ENCODE measurements at regions not wholly inside any gene's neighbourhood (a gene's known extent, or its start where the extent isn't known, plus 50 kb on each side); places are given as distances from the start of the nearest gene placed in this dataset.

GRCh38 chr3:152756807-152757206 is 78.1 kb upstream of the P2RY1 start:
- H3K36me3 ChIP-seq: no peaks in the 10 kb centered on the region
- TF ChIP-seq, protein P1, sequence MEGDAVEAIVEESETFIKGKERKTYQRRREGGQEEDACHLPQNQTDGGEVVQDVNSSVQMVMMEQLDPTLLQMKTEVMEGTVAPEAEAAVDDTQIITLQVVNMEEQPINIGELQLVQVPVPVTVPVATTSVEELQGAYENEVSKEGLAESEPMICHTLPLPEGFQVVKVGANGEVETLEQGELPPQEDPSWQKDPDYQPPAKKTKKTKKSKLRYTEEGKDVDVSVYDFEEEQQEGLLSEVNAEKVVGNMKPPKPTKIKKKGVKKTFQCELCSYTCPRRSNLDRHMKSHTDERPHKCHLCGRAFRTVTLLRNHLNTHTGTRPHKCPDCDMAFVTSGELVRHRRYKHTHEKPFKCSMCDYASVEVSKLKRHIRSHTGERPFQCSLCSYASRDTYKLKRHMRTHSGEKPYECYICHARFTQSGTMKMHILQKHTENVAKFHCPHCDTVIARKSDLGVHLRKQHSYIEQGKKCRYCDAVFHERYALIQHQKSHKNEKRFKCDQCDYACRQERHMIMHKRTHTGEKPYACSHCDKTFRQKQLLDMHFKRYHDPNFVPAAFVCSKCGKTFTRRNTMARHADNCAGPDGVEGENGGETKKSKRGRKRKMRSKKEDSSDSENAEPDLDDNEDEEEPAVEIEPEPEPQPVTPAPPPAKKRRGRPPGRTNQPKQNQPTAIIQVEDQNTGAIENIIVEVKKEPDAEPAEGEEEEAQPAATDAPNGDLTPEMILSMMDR (IDR thresholded peaks at IDR 0.05; ENCODE audit: borderline replicate concordance): no peak
- DNase-seq: no peak
- intact Hi-C loops (cut with micrococcal nuclease): no loop called here
- H3K4me1 ChIP-seq: peaks cover 5% of the 10 kb centered on the region
- H3K4me3 ChIP-seq: no peak overlapping the region
- H3K9me3 ChIP-seq (replicated peaks): no peaks in the 10 kb centered on the region
- no peaks in the 10 kb centered on the region for H3K27me3 ChIP-seq (ENCODE audit: low read depth)
- H3K27ac ChIP-seq (replicated peaks): no peak overlapping the region

DNA sequence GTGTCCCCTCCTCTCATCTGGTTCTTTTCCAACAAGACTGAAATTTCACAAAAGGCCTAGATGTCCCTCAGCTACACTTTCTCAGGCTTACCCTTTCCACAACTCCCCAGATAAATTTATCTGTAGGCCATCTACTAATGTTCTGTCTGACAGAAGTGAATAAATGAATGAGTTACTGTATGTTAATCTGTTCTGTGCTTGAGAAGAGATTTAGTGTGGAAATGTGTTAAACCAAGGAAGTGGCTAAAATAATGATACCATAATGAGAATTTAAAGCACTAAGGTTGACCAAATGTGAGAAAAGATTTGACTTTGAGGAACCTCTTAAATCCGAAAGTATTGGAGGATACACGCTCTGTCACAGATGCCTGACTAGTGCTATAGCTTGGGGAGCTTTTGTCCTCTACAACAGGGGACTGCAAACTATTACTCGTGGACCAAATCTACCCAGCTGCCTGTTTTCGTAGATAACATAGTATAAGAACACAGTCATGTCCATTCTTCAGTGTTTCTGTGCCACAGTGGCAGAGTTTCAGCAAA is 74.8 kb upstream of the P2RY1 start:
- no peaks in the 10 kb centered on the region for H3K36me3 ChIP-seq
- peaks cover 22% of the 10 kb centered on the region for H3K9me3 ChIP-seq (replicated peaks)
- no peak for DNase-seq
- H3K4me1 ChIP-seq: peaks cover 5% of the 10 kb centered on the region
- intact Hi-C loops (cut with micrococcal nuclease): no loop called here
- H3K4me3 ChIP-seq: no peak overlapping the region
- H3K27ac ChIP-seq (replicated peaks): no peak overlapping the region
- H3K27me3 ChIP-seq (ENCODE audit: low read depth): no peaks in the 10 kb centered on the region
- TF ChIP-seq, protein P1 (IDR thresholded peaks at IDR 0.05; ENCODE audit: borderline replicate concordance): no peak

- intact Hi-C loops (cut with micrococcal nuclease): no loop called here
- Histone ChIP-seq H3K27ac (replicated peaks) (no peak overlapping the region), H3K27me3 (ENCODE audit: low read depth) (no peaks in the 10 kb centered on the region), H3K9me3 (replicated peaks) (peaks cover 27% of the 10 kb centered on the region), H3K4me1 (peaks cover 5% of the 10 kb centered on the region), H3K4me3 (no peak overlapping the region), H3K36me3 (no peaks in the 10 kb centered on the region)
- TF ChIP-seq, protein P1 (IDR thresholded peaks at IDR 0.05; ENCODE audit: borderline replicate concordance): no peak
- no peak for DNase-seq
These were observed 74.3 kb upstream of the P2RY1 start for GRCh38 chr3:152760591-152760990.

- Histone ChIP-seq H3K4me1 (peaks cover 13% of the 10 kb centered on the region), H3K27ac (replicated peaks) (no peak overlapping the region), H3K9me3 (replicated peaks) (peaks cover 41% of the 10 kb centered on the region), H3K27me3 (ENCODE audit: low read depth) (no peaks in the 10 kb centered on the region), H3K4me3 (no peak overlapping the region), H3K36me3 (no peaks in the 10 kb centered on the region)
- DNase-seq: no peak
- intact Hi-C loops (cut with micrococcal nuclease): no loop called here
- TF ChIP-seq, protein P1 (IDR thresholded peaks at IDR 0.05; ENCODE audit: borderline replicate concordance): no peak
These were observed 66.5 kb upstream of the P2RY1 start for GRCh38 chr3:152768478-152768877.

GRCh38 chr3:152769523-152769922 is 65.4 kb upstream of the P2RY1 start:
- H3K9me3 ChIP-seq (replicated peaks): peaks cover 30% of the 10 kb centered on the region
- peaks cover 13% of the 10 kb centered on the region for H3K4me1 ChIP-seq
- intact Hi-C loops (cut with micrococcal nuclease): no loop called here
- no peak overlapping the region for H3K4me3 ChIP-seq
- H3K36me3 ChIP-seq: no peaks in the 10 kb centered on the region
- H3K27ac ChIP-seq (replicated peaks): no peak overlapping the region
- TF ChIP-seq, protein P1 (IDR thresholded peaks at IDR 0.05; ENCODE audit: borderline replicate concordance): no peak
- DNase-seq: no peak
- no peaks in the 10 kb centered on the region for H3K27me3 ChIP-seq (ENCODE audit: low read depth)

All from left ventricle myocardium inferior (tissue), 1 donor.